ENCODE measurements at regions not wholly inside any gene's neighbourhood (a gene's known extent, or its start where the extent isn't known, plus 50 kb on each side); places are given as distances from the start of the nearest gene placed in this dataset.
"Not testable (repeated sequence)": the region's sequence is repeated elsewhere in the genome, so short reads cannot be mapped to it uniquely, and the experiment has no call there.

DNA sequence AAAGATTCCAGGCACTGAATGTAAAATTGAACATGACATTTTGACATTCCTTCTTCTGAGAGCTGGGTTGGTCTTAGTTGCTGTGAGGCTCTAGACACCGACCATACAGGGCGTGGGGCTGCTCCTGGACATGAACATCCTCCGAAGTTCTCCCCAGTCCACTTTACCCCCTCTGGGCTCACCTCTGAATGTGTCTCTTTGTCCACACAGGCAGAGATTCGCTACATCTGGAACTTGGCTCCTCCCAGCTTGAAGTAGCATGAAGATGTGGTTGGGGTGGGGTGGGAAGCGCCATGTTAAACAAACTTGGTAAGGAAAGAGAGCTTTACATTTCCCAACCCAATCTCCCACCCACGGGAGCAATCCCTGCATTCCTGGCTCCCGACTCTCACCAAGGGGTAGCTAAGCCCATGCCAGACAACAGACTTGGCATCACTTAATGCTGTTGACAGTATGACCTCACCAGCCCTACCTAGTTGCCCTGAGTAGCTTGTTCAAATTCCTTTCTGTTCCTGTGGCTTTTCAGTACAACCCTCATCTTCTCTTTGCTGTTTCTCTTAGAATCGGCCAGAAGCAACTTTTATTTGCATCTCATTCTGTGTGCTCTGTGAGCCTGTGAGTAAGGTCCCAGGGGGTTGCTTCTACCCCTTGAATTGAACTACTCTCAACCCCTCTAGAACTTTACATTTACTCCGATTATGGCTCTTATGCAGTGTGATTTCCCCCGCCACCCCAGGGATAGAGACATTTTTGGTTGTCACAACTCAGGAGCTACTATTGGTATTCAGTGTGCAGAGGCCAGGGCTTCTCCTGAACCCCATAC is 211.4 kb downstream of the SEC23IP start:
- no peaks in the 10 kb centered on the region for H3K4me1 Mint-ChIP-seq (ENCODE audit: low read depth)
- H3K27me3 Mint-ChIP-seq (ENCODE audit: low read depth): peaks cover 10% of the 10 kb centered on the region
- DNase-seq (ENCODE audit: low spot score): no peak
- H3K36me3 Mint-ChIP-seq (ENCODE audit: low read depth): no peaks in the 10 kb centered on the region
- H3K27ac Mint-ChIP-seq (ENCODE audit: unreplicated experiment): no peak overlapping the region
- no peak overlapping the region for H3K4me3 Mint-ChIP-seq (ENCODE audit: unreplicated experiment)
- TF ChIP-seq, protein P1, sequence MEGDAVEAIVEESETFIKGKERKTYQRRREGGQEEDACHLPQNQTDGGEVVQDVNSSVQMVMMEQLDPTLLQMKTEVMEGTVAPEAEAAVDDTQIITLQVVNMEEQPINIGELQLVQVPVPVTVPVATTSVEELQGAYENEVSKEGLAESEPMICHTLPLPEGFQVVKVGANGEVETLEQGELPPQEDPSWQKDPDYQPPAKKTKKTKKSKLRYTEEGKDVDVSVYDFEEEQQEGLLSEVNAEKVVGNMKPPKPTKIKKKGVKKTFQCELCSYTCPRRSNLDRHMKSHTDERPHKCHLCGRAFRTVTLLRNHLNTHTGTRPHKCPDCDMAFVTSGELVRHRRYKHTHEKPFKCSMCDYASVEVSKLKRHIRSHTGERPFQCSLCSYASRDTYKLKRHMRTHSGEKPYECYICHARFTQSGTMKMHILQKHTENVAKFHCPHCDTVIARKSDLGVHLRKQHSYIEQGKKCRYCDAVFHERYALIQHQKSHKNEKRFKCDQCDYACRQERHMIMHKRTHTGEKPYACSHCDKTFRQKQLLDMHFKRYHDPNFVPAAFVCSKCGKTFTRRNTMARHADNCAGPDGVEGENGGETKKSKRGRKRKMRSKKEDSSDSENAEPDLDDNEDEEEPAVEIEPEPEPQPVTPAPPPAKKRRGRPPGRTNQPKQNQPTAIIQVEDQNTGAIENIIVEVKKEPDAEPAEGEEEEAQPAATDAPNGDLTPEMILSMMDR (IDR thresholded peaks at IDR 0.05): no peak
- H3K9me3 Mint-ChIP-seq (ENCODE audit: low read depth): no peaks in the 10 kb centered on the region

DNA sequence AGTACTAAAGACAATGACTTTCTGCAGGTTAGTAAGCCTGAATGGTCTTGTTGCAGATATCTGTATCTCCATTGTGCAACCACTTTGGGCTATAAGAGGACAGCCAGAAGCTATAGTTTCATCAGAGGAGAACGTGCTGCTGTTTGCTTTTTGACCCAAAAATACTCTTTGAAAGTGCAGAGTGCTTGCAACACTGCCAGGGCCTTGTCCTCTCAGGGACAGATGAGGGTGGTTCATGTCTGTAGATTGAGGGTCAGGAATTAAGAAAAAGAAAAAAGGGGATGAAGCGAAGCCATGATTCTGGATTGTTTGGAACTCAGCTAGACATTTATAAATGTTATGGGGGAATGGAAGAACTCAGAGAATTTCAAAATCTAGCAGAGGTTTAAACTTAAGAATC is 212.5 kb downstream of the SEC23IP start:
- Mint-ChIP-seq H3K36me3 (ENCODE audit: low read depth) (no peaks in the 10 kb centered on the region), H3K27ac (ENCODE audit: unreplicated experiment) (no peak overlapping the region), H3K27me3 (ENCODE audit: low read depth) (peaks cover 10% of the 10 kb centered on the region), H3K9me3 (ENCODE audit: low read depth) (no peaks in the 10 kb centered on the region), H3K4me3 (ENCODE audit: unreplicated experiment) (no peak overlapping the region), H3K4me1 (ENCODE audit: low read depth) (no peaks in the 10 kb centered on the region)
- no peak for DNase-seq (ENCODE audit: low spot score)
- TF ChIP-seq, protein P1 (IDR thresholded peaks at IDR 0.05): no peak

DNA sequence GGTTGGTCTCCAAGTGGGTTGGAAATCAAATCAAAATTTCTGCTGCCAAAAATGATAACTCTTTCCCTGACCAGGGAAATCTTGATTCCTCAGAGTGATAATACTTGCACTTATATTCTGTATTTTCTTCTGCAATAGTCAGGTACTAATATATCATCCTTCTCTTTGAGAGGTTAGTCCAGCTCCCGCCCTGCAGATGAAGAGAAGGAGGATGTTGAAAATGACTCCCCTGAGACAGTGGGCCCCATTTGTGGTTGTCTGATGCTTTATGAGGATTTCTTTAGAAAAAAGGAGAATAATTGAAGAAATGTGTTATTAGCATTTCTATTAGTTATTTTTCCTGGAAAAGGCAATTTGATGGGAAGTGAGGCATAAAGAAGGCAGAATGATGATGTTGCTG is 213.0 kb downstream of the SEC23IP start:
- H3K9me3 Mint-ChIP-seq (ENCODE audit: low read depth): no peaks in the 10 kb centered on the region
- DNase-seq (ENCODE audit: low spot score): no peak
- H3K36me3 Mint-ChIP-seq (ENCODE audit: low read depth): no peaks in the 10 kb centered on the region
- H3K4me1 Mint-ChIP-seq (ENCODE audit: low read depth): no peaks in the 10 kb centered on the region
- H3K4me3 Mint-ChIP-seq (ENCODE audit: unreplicated experiment): no peak overlapping the region
- H3K27me3 Mint-ChIP-seq (ENCODE audit: low read depth): peaks cover 10% of the 10 kb centered on the region
- H3K27ac Mint-ChIP-seq (ENCODE audit: unreplicated experiment): no peak overlapping the region
- TF ChIP-seq, protein P1 (IDR thresholded peaks at IDR 0.05): no peak

DNA sequence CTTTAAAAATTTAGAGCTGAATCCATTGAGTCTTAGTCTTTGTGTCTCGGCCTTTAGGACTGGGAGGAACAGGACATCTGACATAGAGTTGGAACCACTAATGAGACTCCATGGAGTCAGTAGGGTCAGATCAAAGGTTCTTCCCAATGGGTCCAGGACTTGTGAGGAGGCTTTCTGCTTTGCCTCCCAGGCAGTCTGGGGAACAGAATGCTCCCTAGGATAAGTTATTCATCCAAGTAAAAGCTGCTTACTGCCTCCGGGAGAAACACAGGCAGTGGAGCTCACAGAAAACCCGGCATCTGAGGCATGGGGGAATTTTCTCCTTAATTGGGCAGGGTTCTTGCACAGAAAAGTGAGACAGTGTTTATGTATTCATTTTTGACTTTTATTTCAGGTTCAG is 216.4 kb downstream of the SEC23IP start:
- H3K4me3 Mint-ChIP-seq (ENCODE audit: unreplicated experiment): no peak overlapping the region
- TF ChIP-seq, protein P1 (IDR thresholded peaks at IDR 0.05): no peak
- no peak overlapping the region for H3K27ac Mint-ChIP-seq (ENCODE audit: unreplicated experiment)
- H3K36me3 Mint-ChIP-seq (ENCODE audit: low read depth): no peaks in the 10 kb centered on the region
- H3K9me3 Mint-ChIP-seq (ENCODE audit: low read depth): no peaks in the 10 kb centered on the region
- H3K27me3 Mint-ChIP-seq (ENCODE audit: low read depth): peaks cover 8% of the 10 kb centered on the region
- no peak for DNase-seq (ENCODE audit: low spot score)
- no peaks in the 10 kb centered on the region for H3K4me1 Mint-ChIP-seq (ENCODE audit: low read depth)

DNA sequence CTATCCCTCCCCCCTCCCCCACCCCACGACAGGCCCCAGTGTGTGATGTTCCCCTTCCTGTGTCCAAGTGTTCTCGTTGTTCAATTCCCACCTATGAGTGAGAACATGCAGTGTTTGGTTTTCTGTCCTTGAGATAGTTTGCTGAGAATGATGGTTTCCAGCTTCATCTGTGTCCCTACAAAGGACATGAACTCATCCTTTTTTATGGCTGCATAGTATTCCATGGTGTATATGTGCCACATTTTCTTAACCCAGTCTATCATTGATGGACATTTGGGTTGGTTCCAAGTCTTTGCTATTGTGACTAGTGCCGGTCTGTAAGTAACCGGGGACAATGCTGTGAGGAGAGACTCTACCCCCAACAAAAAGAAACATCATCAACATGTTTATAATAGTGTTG is 217.2 kb downstream of the SEC23IP start:
- H3K27me3 Mint-ChIP-seq (ENCODE audit: low read depth): peaks cover 12% of the 10 kb centered on the region
- H3K27ac Mint-ChIP-seq (ENCODE audit: unreplicated experiment); DNase-seq (ENCODE audit: low spot score); H3K9me3 Mint-ChIP-seq (ENCODE audit: low read depth); H3K4me3 Mint-ChIP-seq (ENCODE audit: unreplicated experiment); H3K36me3 Mint-ChIP-seq (ENCODE audit: low read depth); H3K4me1 Mint-ChIP-seq (ENCODE audit: low read depth): not testable (repeated sequence)

DNA sequence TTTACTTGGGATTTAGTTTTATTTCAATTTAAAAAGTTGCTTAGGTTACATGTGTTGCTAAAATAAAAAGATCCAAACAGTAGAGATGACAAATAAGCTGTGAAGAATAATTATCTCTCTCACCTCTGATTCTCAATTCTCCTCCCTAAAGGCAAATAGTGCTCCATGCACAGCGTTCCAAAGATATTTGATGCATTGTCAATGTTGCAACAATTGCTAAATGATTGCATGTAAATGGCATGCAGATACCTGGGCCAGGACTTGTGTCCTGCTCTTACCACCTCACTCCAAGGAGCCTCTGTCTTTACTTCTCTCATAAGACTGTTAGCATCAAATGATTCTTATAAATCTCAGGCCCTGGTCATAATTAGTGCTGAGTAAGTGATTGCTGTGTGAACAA is 217.7 kb downstream of the SEC23IP start:
- TF ChIP-seq, protein P1 (IDR thresholded peaks at IDR 0.05): no peak
- Mint-ChIP-seq H3K36me3 (ENCODE audit: low read depth) (no peaks in the 10 kb centered on the region), H3K9me3 (ENCODE audit: low read depth) (no peaks in the 10 kb centered on the region), H3K4me1 (ENCODE audit: low read depth) (no peaks in the 10 kb centered on the region), H3K27ac (ENCODE audit: unreplicated experiment) (no peak overlapping the region), H3K27me3 (ENCODE audit: low read depth) (peaks cover 12% of the 10 kb centered on the region), H3K4me3 (ENCODE audit: unreplicated experiment) (no peak overlapping the region)
- no peak for DNase-seq (ENCODE audit: low spot score)

Data from chondrocyte (in vitro differentiated cells).